ES-I3 (cell line): ENCODE measurements at regions not wholly inside any gene's neighbourhood (a gene's known extent, or its start where the extent isn't known, plus 50 kb on each side); places are given as distances from the start of the nearest gene placed in this dataset.
"Not testable (repeated sequence)": the region's sequence is repeated elsewhere in the genome, so short reads cannot be mapped to it uniquely, and the experiment has no call there.

ENCODE experiments used
- H3K36me3 ChIP-seq: 2 replicates; pipeline ENCODE4 v1.6.1; 2013; ENCODE audit warnings: mild to moderate bottlenecking, low read length, control low read depth, moderate library complexity; ENCODE audit not compliant: insufficient read depth
- H3K4me1 ChIP-seq: 2 replicates; pipeline ENCODE4 v1.6.1; 2013; ENCODE audit warnings: mild to moderate bottlenecking, control low read depth, low read length; ENCODE audit not compliant: insufficient read depth
- H3K9ac ChIP-seq: 2 replicates; pipeline ENCODE4 v1.6.1; 2013; ENCODE audit warnings: low read depth, mild to moderate bottlenecking, low read length, moderate library complexity
- H3K9me3 ChIP-seq: 2 replicates; pipeline ENCODE4 v1.6.1; 2013; ENCODE audit warnings: mild to moderate bottlenecking, low read length, moderate library complexity; ENCODE audit not compliant: control insufficient read depth, insufficient read depth

- Histone ChIP-seq H3K36me3 (no peaks in the 10 kb centered on the region), H3K4me1 (no peaks in the 10 kb centered on the region), H3K9me3 (no peaks in the 10 kb centered on the region), H3K9ac (no peak overlapping the region)
Observed at GRCh38 chr9:761793-762560, 79.5 kb upstream of the DMRT1 start.

GRCh38 chr9:763692-764091 lies 77.8 kb upstream of the DMRT1 start:
- H3K36me3 ChIP-seq: no peaks in the 10 kb centered on the region
- no peaks in the 10 kb centered on the region for H3K9me3 ChIP-seq
- no peaks in the 10 kb centered on the region for H3K4me1 ChIP-seq
- H3K9ac ChIP-seq: no peak overlapping the region

GRCh38 chr9:764105-764524 lies 77.4 kb upstream of the DMRT1 start:
- Histone ChIP-seq H3K9ac (no peak overlapping the region), H3K36me3 (no peaks in the 10 kb centered on the region), H3K9me3 (no peaks in the 10 kb centered on the region), H3K4me1 (no peaks in the 10 kb centered on the region)

GRCh38 chr9:764986-765385 lies 76.5 kb upstream of the DMRT1 start:
- Histone ChIP-seq H3K36me3 (no peaks in the 10 kb centered on the region), H3K4me1 (no peaks in the 10 kb centered on the region), H3K9me3 (no peaks in the 10 kb centered on the region), H3K9ac (no peak overlapping the region)

GRCh38 chr9:767061-767561 lies 74.4 kb upstream of the DMRT1 start:
- not testable (repeated sequence) for H3K36me3 ChIP-seq, H3K9ac ChIP-seq, H3K4me1 ChIP-seq, H3K9me3 ChIP-seq

- H3K4me1 ChIP-seq: no peaks in the 10 kb centered on the region
- H3K9ac ChIP-seq: no peak overlapping the region
- H3K36me3 ChIP-seq: no peaks in the 10 kb centered on the region
- no peaks in the 10 kb centered on the region for H3K9me3 ChIP-seq
Observed at GRCh38 chr9:776086-776485, 65.4 kb upstream of the DMRT1 start.

- no peaks in the 10 kb centered on the region for H3K9me3 ChIP-seq
- no peaks in the 10 kb centered on the region for H3K36me3 ChIP-seq
- no peaks in the 10 kb centered on the region for H3K4me1 ChIP-seq
- H3K9ac ChIP-seq: no peak overlapping the region
Observed at GRCh38 chr9:777978-778377, 63.5 kb upstream of the DMRT1 start.

GRCh38 chr9:784202-784601 lies 57.3 kb upstream of the DMRT1 start:
- Histone ChIP-seq H3K4me1 (peaks cover 4% of the 10 kb centered on the region; the same call in 1 of the 2 replicates), H3K36me3 (no peaks in the 10 kb centered on the region), H3K9me3 (no peaks in the 10 kb centered on the region), H3K9ac (no peak overlapping the region)

GRCh38 chr9:784916-785315 lies 56.6 kb upstream of the DMRT1 start:
- Histone ChIP-seq H3K9ac (no peak overlapping the region), H3K36me3 (no peaks in the 10 kb centered on the region), H3K9me3 (no peaks in the 10 kb centered on the region), H3K4me1 (peaks cover 4% of the 10 kb centered on the region; the same call in 1 of the 2 replicates)

- no peak overlapping the region for H3K9ac ChIP-seq
- no peaks in the 10 kb centered on the region for H3K36me3 ChIP-seq
- peaks cover 4% of the 10 kb centered on the region; the same call in 1 of the 2 replicates for H3K4me1 ChIP-seq
- no peaks in the 10 kb centered on the region for H3K9me3 ChIP-seq
Observed at GRCh38 chr9:785997-786396, 55.5 kb upstream of the DMRT1 start.

GRCh38 chr9:786405-786804 lies 55.1 kb upstream of the DMRT1 start:
- H3K36me3 ChIP-seq: no peaks in the 10 kb centered on the region
- H3K4me1 ChIP-seq: peaks cover 4% of the 10 kb centered on the region; the same call in 1 of the 2 replicates
- no peak overlapping the region for H3K9ac ChIP-seq
- H3K9me3 ChIP-seq: no peaks in the 10 kb centered on the region

GRCh38 chr9:788777-789176 lies 52.7 kb upstream of the DMRT1 start:
- H3K9ac ChIP-seq: no peak overlapping the region
- no peaks in the 10 kb centered on the region for H3K36me3 ChIP-seq
- no peaks in the 10 kb centered on the region for H3K9me3 ChIP-seq
- H3K4me1 ChIP-seq: peaks cover under 1% of the 10 kb centered on the region; the same call in 1 of the 2 replicates
